ENCODE measurements at regions not wholly inside any gene's neighbourhood (a gene's known extent, or its start where the extent isn't known, plus 50 kb on each side); places are given as distances from the start of the nearest gene placed in this dataset.

GRCh38 chr16:86034421-86034919 is 135.5 kb downstream of the IRF8 start:
- DNase-seq (ENCODE audit: low spot score), result no peak
- WGBS, 2 donors (ENCODE audit: extremely low coverage in 2 of 2, insufficient read length in 2 of 2, insufficient replicate concordance in 1 of 2), result no CpG with 5 or more reads among the region's 12 CpGs
- no peak overlapping the region for H3K18ac ChIP-seq (ENCODE audit: low read length)

GRCh38 chr16:86035906-86036305 is 136.9 kb downstream of the IRF8 start:
- H3K36me3 ChIP-seq (replicated peaks in 1 of 2; ENCODE audit: control insufficient read depth in 2 of 2, insufficient read depth in 2 of 2, low read length in 2 of 2), result no peaks in the 10 kb centered on the region
- H3K27ac ChIP-seq (replicated peaks; ENCODE audit: low read length), result no peak overlapping the region
- H3K9me3 ChIP-seq (replicated peaks in 1 of 2; ENCODE audit: control insufficient read depth in 2 of 2, insufficient read depth in 1 of 2, low read depth in 1 of 2, low read length in 2 of 2), result peaks cover 0 to 4% of the 10 kb centered on the region in 2 donors
- H4K8ac ChIP-seq (ENCODE audit: low read depth, low read length), result no peak overlapping the region
- H3K79me1 ChIP-seq (ENCODE audit: low read depth, low read length), result no peaks in the 10 kb centered on the region
- no peak overlapping the region for H2BK120ac ChIP-seq (ENCODE audit: low read depth, low read length)
- DNase-seq (ENCODE audit: low spot score), result no peak
- H2AK5ac ChIP-seq (ENCODE audit: low read depth, low read length), result peak overlapping the region; percentile 30
- no peak overlapping the region for H3K9ac ChIP-seq (ENCODE audit: low read depth, low read length, poor library complexity)
- H3K23ac ChIP-seq (ENCODE audit: low read depth, low read length, poor library complexity), result no peak overlapping the region
- no peak overlapping the region for H4K91ac ChIP-seq (ENCODE audit: low read depth, low read length, poor library complexity)
- no peak overlapping the region for H2BK12ac ChIP-seq (ENCODE audit: low read length)
- H3K4me1 ChIP-seq (ENCODE audit: control insufficient read depth in 2 of 2, insufficient read depth in 1 of 2, low read depth in 1 of 2, low read length in 2 of 2), result peaks cover 0 to 17% of the 10 kb centered on the region in 2 donors
- no peak overlapping the region for H2BK15ac ChIP-seq (ENCODE audit: low read length)
- no peak overlapping the region for H2AFZ ChIP-seq (ENCODE audit: low read length)
- H3K18ac ChIP-seq (ENCODE audit: low read length), result no peak overlapping the region
- H3K4me2 ChIP-seq (ENCODE audit: insufficient read depth, low read length, poor library complexity, severe bottlenecking), result no peak overlapping the region
- no peak overlapping the region for H3K4ac ChIP-seq (ENCODE audit: low read length)
- peaks cover 0 to 28% (median 0%) of the 10 kb centered on the region in 3 experiments for H3K27me3 ChIP-seq (ENCODE audit: control insufficient read depth in 3 of 3, insufficient read depth in 3 of 3, low read depth in 1 of 3, low read length in 3 of 3)
- WGBS, 2 donors (ENCODE audit: extremely low coverage in 2 of 2, insufficient read length in 2 of 2, insufficient replicate concordance in 1 of 2), result no CpG with 5 or more reads among the region's 13 CpGs
- H3K4me3 ChIP-seq (ENCODE audit: low read length in 2 of 2), result no peak overlapping the region
- H3K14ac ChIP-seq (ENCODE audit: low read length), result no peak overlapping the region
- no peak overlapping the region for H2BK5ac ChIP-seq (ENCODE audit: low read length)

More at GRCh38 chr16:86034421-86034919, 135.5 kb downstream of the IRF8 start:
- Histone ChIP-seq H2BK5ac (ENCODE audit: low read length) (no peak overlapping the region), H3K36me3 (replicated peaks in 1 of 2; ENCODE audit: control insufficient read depth in 2 of 2, insufficient read depth in 2 of 2, low read length in 2 of 2) (no peaks in the 10 kb centered on the region), H4K8ac (ENCODE audit: low read depth, low read length) (no peak overlapping the region), H3K14ac (ENCODE audit: low read length) (no peak overlapping the region), H3K27ac (replicated peaks; ENCODE audit: low read length) (no peak overlapping the region), H3K4me2 (ENCODE audit: insufficient read depth, low read length, poor library complexity, severe bottlenecking) (no peak overlapping the region), H3K9me3 (replicated peaks in 1 of 2; ENCODE audit: control insufficient read depth in 2 of 2, insufficient read depth in 1 of 2, low read depth in 1 of 2, low read length in 2 of 2) (peaks cover 0 to 4% of the 10 kb centered on the region in 2 donors), H3K4me1 (ENCODE audit: control insufficient read depth in 2 of 2, insufficient read depth in 1 of 2, low read depth in 1 of 2, low read length in 2 of 2) (peaks cover 0 to 16% of the 10 kb centered on the region in 2 donors), H3K79me1 (ENCODE audit: low read depth, low read length) (no peaks in the 10 kb centered on the region), H3K9ac (ENCODE audit: low read depth, low read length, poor library complexity) (no peak overlapping the region), H2BK12ac (ENCODE audit: low read length) (no peak overlapping the region), H3K4me3 (ENCODE audit: low read length in 2 of 2) (no peak overlapping the region), H2BK15ac (ENCODE audit: low read length) (no peak overlapping the region), H2AK5ac (ENCODE audit: low read depth, low read length) (no peak overlapping the region), H3K27me3 (ENCODE audit: control insufficient read depth in 3 of 3, insufficient read depth in 3 of 3, low read depth in 1 of 3, low read length in 3 of 3) (peaks cover 0 to 23% (median 0%) of the 10 kb centered on the region in 3 experiments), H4K91ac (ENCODE audit: low read depth, low read length, poor library complexity) (no peak overlapping the region), H2AFZ (ENCODE audit: low read length) (no peak overlapping the region), H2BK120ac (ENCODE audit: low read depth, low read length) (no peak overlapping the region), H3K4ac (ENCODE audit: low read length) (no peak overlapping the region), H3K23ac (ENCODE audit: low read depth, low read length, poor library complexity) (no peak overlapping the region)

GRCh38 chr16:86037999-86038925 is 139.3 kb downstream of the IRF8 start:
- peaks cover 0 to 19% (median 0%) of the 10 kb centered on the region in 3 experiments for H3K27me3 ChIP-seq (ENCODE audit: control insufficient read depth in 3 of 3, insufficient read depth in 3 of 3, low read depth in 1 of 3, low read length in 3 of 3)
- no peaks in the 10 kb centered on the region for H3K79me1 ChIP-seq (ENCODE audit: low read depth, low read length)
- H3K9me3 ChIP-seq (replicated peaks in 1 of 2; ENCODE audit: control insufficient read depth in 2 of 2, insufficient read depth in 1 of 2, low read depth in 1 of 2, low read length in 2 of 2), result no peaks in the 10 kb centered on the region
- no CpG with 5 or more reads among the region's 23 CpGs for WGBS, 2 donors (ENCODE audit: extremely low coverage in 2 of 2, insufficient read length in 2 of 2, insufficient replicate concordance in 1 of 2)
- H2AFZ ChIP-seq (ENCODE audit: low read length), result no peak overlapping the region
- no peak overlapping the region for H4K91ac ChIP-seq (ENCODE audit: low read depth, low read length, poor library complexity)
- H3K4ac ChIP-seq (ENCODE audit: low read length), result peak overlapping the region; percentile 67
- H3K36me3 ChIP-seq (replicated peaks in 1 of 2; ENCODE audit: control insufficient read depth in 2 of 2, insufficient read depth in 2 of 2, low read length in 2 of 2), result no peaks in the 10 kb centered on the region
- peak overlapping the region; percentile 52 for H4K8ac ChIP-seq (ENCODE audit: low read depth, low read length)
- peak overlapping the region; percentile 26 for H3K9ac ChIP-seq (ENCODE audit: low read depth, low read length, poor library complexity)
- no peak for DNase-seq (ENCODE audit: low spot score)
- no peak overlapping the region for H3K27ac ChIP-seq (replicated peaks; ENCODE audit: low read length)
- peak overlapping the region; percentile 20 for H3K23ac ChIP-seq (ENCODE audit: low read depth, low read length, poor library complexity)
- peak overlapping the region; percentile 88 for H3K18ac ChIP-seq (ENCODE audit: low read length)
- H2BK5ac ChIP-seq (ENCODE audit: low read length), result peak overlapping the region; percentile 59
- no peak overlapping the region for H3K14ac ChIP-seq (ENCODE audit: low read length)
- peak overlapping the region; percentile 72 for H2AK5ac ChIP-seq (ENCODE audit: low read depth, low read length)
- H3K4me3 ChIP-seq (ENCODE audit: low read length in 2 of 2), result no peak overlapping the region
- H2BK12ac ChIP-seq (ENCODE audit: low read length), result peak overlapping the region; percentile 91
- no peak overlapping the region for H2BK120ac ChIP-seq (ENCODE audit: low read depth, low read length)
- H3K4me2 ChIP-seq (ENCODE audit: insufficient read depth, low read length, poor library complexity, severe bottlenecking), result no peak overlapping the region
- H2BK15ac ChIP-seq (ENCODE audit: low read length), result peak overlapping the region; percentile 77
- peaks cover 0 to 12% of the 10 kb centered on the region in 2 donors for H3K4me1 ChIP-seq (ENCODE audit: control insufficient read depth in 2 of 2, insufficient read depth in 1 of 2, low read depth in 1 of 2, low read length in 2 of 2)

- Histone ChIP-seq H3K4me1 (ENCODE audit: control insufficient read depth in 2 of 2, insufficient read depth in 1 of 2, low read depth in 1 of 2, low read length in 2 of 2) (peaks cover 0 to 6% of the 10 kb centered on the region in 2 donors), H2BK15ac (ENCODE audit: low read length) (peak overlapping the region; percentile 77), H3K36me3 (replicated peaks in 1 of 2; ENCODE audit: control insufficient read depth in 2 of 2, insufficient read depth in 2 of 2, low read length in 2 of 2) (no peaks in the 10 kb centered on the region), H3K79me1 (ENCODE audit: low read depth, low read length) (no peaks in the 10 kb centered on the region), H2AFZ (ENCODE audit: low read length) (no peak overlapping the region), H4K91ac (ENCODE audit: low read depth, low read length, poor library complexity) (no peak overlapping the region), H3K27me3 (ENCODE audit: control insufficient read depth in 3 of 3, insufficient read depth in 3 of 3, low read depth in 1 of 3, low read length in 3 of 3) (peaks cover 0 to 13% (median 0%) of the 10 kb centered on the region in 3 experiments), H3K27ac (replicated peaks; ENCODE audit: low read length) (no peak overlapping the region), H3K9me3 (replicated peaks in 1 of 2; ENCODE audit: control insufficient read depth in 2 of 2, insufficient read depth in 1 of 2, low read depth in 1 of 2, low read length in 2 of 2) (no peaks in the 10 kb centered on the region), H3K23ac (ENCODE audit: low read depth, low read length, poor library complexity) (no peak overlapping the region), H2AK5ac (ENCODE audit: low read depth, low read length) (peak overlapping the region; percentile 72), H3K18ac (ENCODE audit: low read length) (peak overlapping the region; percentile 88), H2BK12ac (ENCODE audit: low read length) (no peak overlapping the region), H3K9ac (ENCODE audit: low read depth, low read length, poor library complexity) (no peak overlapping the region), H2BK5ac (ENCODE audit: low read length) (peak overlapping the region; percentile 59), H3K14ac (ENCODE audit: low read length) (no peak overlapping the region), H3K4ac (ENCODE audit: low read length) (no peak overlapping the region), H4K8ac (ENCODE audit: low read depth, low read length) (no peak overlapping the region), H3K4me2 (ENCODE audit: insufficient read depth, low read length, poor library complexity, severe bottlenecking) (no peak overlapping the region), H2BK120ac (ENCODE audit: low read depth, low read length) (no peak overlapping the region), H3K4me3 (ENCODE audit: low read length in 2 of 2) (no peak overlapping the region)
- DNase-seq (ENCODE audit: low spot score), result no peak
- WGBS, 2 donors (ENCODE audit: extremely low coverage in 2 of 2, insufficient read length in 2 of 2, insufficient replicate concordance in 1 of 2), result no CpG with 5 or more reads among the region's 13 CpGs
Observed at GRCh38 chr16:86038926-86039310, 140.0 kb downstream of the IRF8 start.
